Transverse colon (tissue), 4 donors: ENCODE measurements at regions not wholly inside any gene's neighbourhood (a gene's known extent, or its start where the extent isn't known, plus 50 kb on each side); places are given as distances from the start of the nearest gene placed in this dataset.
A peak's percentile ranks its signal among the peaks of the same experiment; 100 is the strongest.

Experiments used
- DNase-seq: peaks from one replicate; pipeline ENCODE4 v3.0.0-alpha.2; 2019
- H3K27ac ChIP-seq, 4 donors: fragments of 200-600 bp; sonication (generic); 2 replicates each; pipeline ENCODE4 v1.5.1; 2016 to 2018; ENCODE audit warnings: inconsistent platforms in 4 of 4
- H3K27me3 ChIP-seq: fragments of 200-600 bp; sonication (generic); 2 replicates; pipeline ENCODE4 v1.5.1; 2017; ENCODE audit warnings: inconsistent platforms
- H3K36me3 ChIP-seq, 4 donors: fragments of 200-600 bp; sonication (generic); 2 replicates each; pipeline ENCODE4 v1.5.1; 2017 to 2019; ENCODE audit warnings: inconsistent platforms in 4 of 4
- H3K4me1 ChIP-seq, 4 donors: fragments of 200-600 bp; sonication (generic); 2 replicates each; pipeline ENCODE4 v1.5.1; 2017 to 2020; ENCODE audit warnings: inconsistent platforms in 4 of 4
- H3K4me3 ChIP-seq, 4 donors: fragments of 200-600 bp; sonication (generic); 1 replicate in 1 of 4; 2 replicates in 3 of 4; pipeline versions ENCODE4 v1.5.1 to v1.6.1; 2017 to 2019; ENCODE audit warnings: inconsistent platforms in 4 of 4
- H3K9me3 ChIP-seq, 2 donors: fragments of 200-600 bp; sonication (generic); 2 replicates each; pipeline ENCODE4 v1.5.1; 2017 to 2019; ENCODE audit warnings: inconsistent platforms in 2 of 2
- EP300 ChIP-seq: sonication (generic); formaldehyde crosslinking; IDR thresholded peaks from one replicate; pipeline ENCODE4 v1.6.1; 2017; ENCODE audit warnings: antibody characterized with exemption, low read depth
- POLR2A ChIP-seq: fragments of 450-650 bp; IDR thresholded peaks from one replicate; pipeline ENCODE4 v1.6.1; 2016; ENCODE audit warnings: antibody characterized with exemption, mild to moderate bottlenecking, moderate library complexity
- POLR2AphosphoS5 ChIP-seq, 3 donors: sonication (generic); formaldehyde crosslinking; IDR thresholded peaks; one replicate each; pipeline ENCODE4 v1.6.1; 2016; ENCODE audit warnings: antibody characterized with exemption in 3 of 3
- WGBS, 2 donors: methylation state at CpG; one replicate each; pipeline ENCODE4 v1.1.5; 2018; ENCODE audit warnings: low coverage in 1 of 2; 5-methylcytosine and 5-hydroxymethylcytosine counted together
- in situ Hi-C, 4 donors: fragments of 200-750 bp; cut with MboI; loops; one replicate each; pipeline versions ENCODE4 v1.15.0 to v1.15.1; 2017; ENCODE audit warnings: low sequenced_read_pairs in 3 of 4, low pct_ligation_motif_present in 1 of 4, low pct_unique_long_range_greater_than_20kb in 1 of 4
- intact Hi-C: fragments of 100-400 bp; cut with DNase I; formaldehyde crosslinking; loops from one replicate; pipeline ENCODE4 v1.15.1; 2023; ENCODE audit warnings: low total_unique reads
- TF ChIP-seq, protein P1 (sequence below), 5 experiments: fragments of 200-600 bp in 3 of 5; fragments of 450-650 bp in 2 of 5; sonication (generic) in 3 of 5; IDR thresholded peaks; 1 replicate in 2 of 5; 2 replicates in 3 of 5; pipeline ENCODE4 v1.5.1; 2016 to 2017; ENCODE audit warnings: antibody characterized with exemption in 5 of 5, inconsistent platforms in 3 of 5, mild to moderate bottlenecking in 2 of 5, moderate library complexity in 1 of 5

DNA sequence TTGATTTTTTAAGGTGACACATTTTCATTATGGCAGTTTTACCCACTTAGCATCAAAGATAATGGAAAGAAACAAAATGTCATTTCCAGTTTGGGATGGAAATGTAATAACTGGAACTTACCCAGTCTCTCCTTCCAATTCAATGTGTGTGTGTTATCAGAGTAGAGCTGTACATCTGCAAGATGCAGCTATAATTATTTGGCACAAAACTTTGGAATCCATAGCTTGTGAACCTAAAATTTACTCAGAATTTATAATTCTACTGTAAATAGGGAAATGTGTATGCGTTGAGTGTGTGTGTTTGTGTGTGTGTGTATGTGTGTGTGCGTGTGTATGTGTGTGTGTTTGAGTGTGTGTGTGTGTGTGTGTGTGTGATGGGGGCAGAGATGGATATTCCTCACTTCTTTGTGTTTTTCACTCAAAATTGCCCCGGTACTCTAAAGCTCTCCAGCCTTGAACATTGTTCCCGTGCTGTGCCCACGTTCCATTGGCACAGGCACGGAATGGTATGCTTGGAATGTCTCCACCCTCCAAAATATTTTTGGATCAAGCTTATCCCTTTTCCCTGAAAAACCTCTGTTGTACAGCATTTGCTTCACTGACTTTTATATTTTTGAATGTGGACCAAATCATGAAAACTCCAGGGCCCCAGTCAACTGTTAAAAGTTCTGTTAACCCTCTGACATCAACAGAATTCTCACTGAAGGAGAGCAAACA lies 150.2 kb upstream of the BMP4 start:
- in situ Hi-C loops = no loop called here
- Histone ChIP-seq H3K27ac (no peak overlapping the region), H3K4me3 (no peak overlapping the region)

DNA sequence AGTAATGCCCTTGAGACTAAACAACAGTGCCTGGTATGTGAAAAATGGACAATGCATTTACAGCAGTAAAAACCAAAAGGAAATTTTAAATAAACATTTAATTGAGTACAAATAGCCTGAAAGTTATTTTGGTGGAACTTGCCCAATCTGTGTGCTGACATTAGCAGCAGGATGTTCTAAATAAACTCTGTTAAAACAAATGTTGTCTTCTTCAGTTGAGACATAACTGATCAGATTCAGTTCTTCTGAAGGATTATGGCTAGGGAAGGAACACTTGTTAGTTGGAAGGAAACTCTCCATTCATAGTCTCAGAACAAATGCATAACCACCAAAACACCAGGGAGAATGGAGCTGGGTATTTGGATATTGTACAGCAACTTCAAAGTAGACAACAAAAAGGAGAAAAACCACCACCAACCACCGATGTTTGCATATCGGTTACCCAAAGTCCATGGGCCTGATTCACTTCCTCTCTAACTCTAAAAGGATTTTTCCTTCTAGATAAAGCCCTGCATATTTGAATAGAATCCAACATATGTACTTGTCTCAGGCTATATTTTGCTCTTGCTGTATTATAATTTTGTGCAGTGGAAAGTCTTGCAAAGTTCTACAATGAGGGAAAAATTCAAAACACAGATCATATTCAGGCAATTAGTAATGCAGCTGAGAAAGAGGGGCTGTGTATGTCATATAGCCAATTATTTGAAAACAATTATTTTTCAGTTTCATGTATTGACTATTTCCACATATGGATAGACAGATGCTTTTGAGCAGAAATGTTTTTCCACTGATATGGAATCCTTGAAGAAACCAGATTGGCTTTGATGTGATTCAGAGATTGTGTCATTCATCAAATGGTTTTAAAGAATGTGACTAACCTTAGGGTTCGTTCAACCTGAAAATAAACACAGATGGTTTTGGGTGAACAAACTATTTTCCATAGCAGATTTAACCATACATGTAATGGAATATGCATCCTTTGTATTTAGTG lies 152.2 kb upstream of the BMP4 start:
- Histone ChIP-seq H3K36me3 (no peaks in the 10 kb centered on the region), H3K4me3 (no peak overlapping the region), H3K27ac (peak overlapping the region in 1 of 4 donors; percentile 13), H3K9me3 (no peaks in the 10 kb centered on the region), H3K4me1 (peaks cover 0 to 4% (median 0%) of the 10 kb centered on the region in 4 donors), H3K27me3 (no peaks in the 10 kb centered on the region)
- TF ChIP-seq, protein P1, sequence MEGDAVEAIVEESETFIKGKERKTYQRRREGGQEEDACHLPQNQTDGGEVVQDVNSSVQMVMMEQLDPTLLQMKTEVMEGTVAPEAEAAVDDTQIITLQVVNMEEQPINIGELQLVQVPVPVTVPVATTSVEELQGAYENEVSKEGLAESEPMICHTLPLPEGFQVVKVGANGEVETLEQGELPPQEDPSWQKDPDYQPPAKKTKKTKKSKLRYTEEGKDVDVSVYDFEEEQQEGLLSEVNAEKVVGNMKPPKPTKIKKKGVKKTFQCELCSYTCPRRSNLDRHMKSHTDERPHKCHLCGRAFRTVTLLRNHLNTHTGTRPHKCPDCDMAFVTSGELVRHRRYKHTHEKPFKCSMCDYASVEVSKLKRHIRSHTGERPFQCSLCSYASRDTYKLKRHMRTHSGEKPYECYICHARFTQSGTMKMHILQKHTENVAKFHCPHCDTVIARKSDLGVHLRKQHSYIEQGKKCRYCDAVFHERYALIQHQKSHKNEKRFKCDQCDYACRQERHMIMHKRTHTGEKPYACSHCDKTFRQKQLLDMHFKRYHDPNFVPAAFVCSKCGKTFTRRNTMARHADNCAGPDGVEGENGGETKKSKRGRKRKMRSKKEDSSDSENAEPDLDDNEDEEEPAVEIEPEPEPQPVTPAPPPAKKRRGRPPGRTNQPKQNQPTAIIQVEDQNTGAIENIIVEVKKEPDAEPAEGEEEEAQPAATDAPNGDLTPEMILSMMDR (IDR thresholded peaks at IDR 0.05) = no peak
- TF ChIP-seq POLR2A = no peak
- no peak for TF ChIP-seq POLR2AphosphoS5 (IDR thresholded peaks at IDR 0.05)
- no peak for TF ChIP-seq EP300
- intact Hi-C loops (no loop called here), in situ Hi-C loops (no loop called here)
- 57 to 66% methylated on average over 3 of the region's 3 CpGs for WGBS, 2 donors
- no peak for DNase-seq

More for the DNA sequence above, 150.2 kb upstream of the BMP4 start:
- TF ChIP-seq EP300 (no peak), POLR2AphosphoS5 (IDR thresholded peaks at IDR 0.05) (no peak), POLR2A (no peak)
- TF ChIP-seq, protein P1 (IDR thresholded peaks at IDR 0.05) = no peak
- Histone ChIP-seq H3K27me3 (no peaks in the 10 kb centered on the region), H3K4me1 (peaks cover 0 to 4% (median 0%) of the 10 kb centered on the region in 4 donors), H3K9me3 (no peaks in the 10 kb centered on the region), H3K36me3 (no peaks in the 10 kb centered on the region)
- WGBS, 2 donors = 71% methylated on average over 4 to 6 of the region's 6 CpGs
- DNase-seq = no peak
- intact Hi-C loops = no loop called here

DNA sequence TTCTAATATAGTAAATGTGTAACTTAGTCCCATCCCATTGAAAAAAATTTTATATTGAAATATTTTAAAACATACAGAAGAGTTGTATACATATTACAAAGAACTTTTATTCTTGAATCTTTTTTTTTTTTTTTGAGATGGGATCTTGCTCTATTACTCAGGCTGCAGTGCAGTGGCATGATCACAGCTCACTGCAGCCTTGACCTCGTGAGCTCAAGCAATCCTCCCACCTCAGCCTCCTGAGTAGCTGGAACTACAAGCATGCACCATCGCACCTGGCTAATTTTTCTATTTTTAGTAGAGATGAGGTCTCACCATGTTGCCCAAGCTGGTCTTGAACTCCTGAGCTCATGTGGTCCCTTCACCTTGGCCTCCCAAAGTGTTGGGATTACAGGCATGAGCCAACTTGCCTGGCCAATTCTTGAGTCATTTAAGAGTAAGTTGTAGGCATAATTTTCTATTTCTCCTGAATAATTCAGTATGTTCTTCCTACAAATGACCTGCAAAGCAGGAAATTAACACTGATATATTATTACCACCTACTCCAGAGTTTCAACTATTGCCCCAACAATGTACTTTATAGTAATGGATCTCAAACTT lies 153.0 kb upstream of the BMP4 start:
- H3K4me3 ChIP-seq = no peak overlapping the region

More for the DNA sequence above, 153.0 kb upstream of the BMP4 start:
- Histone ChIP-seq H3K27ac (no peak overlapping the region), H3K27me3 (no peaks in the 10 kb centered on the region), H3K9me3 (no peaks in the 10 kb centered on the region), H3K36me3 (no peaks in the 10 kb centered on the region), H3K4me1 (peaks cover 0 to 4% (median 0%) of the 10 kb centered on the region in 4 donors)
- intact Hi-C loops (no loop called here), in situ Hi-C loops (no loop called here)
- no peak for TF ChIP-seq POLR2A
- no peak for TF ChIP-seq POLR2AphosphoS5 (IDR thresholded peaks at IDR 0.05)
- TF ChIP-seq, protein P1 (IDR thresholded peaks at IDR 0.05) = no peak
- no peak for TF ChIP-seq EP300
- DNase-seq = no peak
- WGBS, 2 donors = 80 to 83% methylated on average over 1 to 2 of the region's 2 CpGs
